GM08714 (cell line): ENCODE measurements at regions not wholly inside any gene's neighbourhood (a gene's known extent, or its start where the extent isn't known, plus 50 kb on each side); places are given as distances from the start of the nearest gene placed in this dataset.

Experiments used
- H3K4me3 ChIP-seq: fragments of 200-500 bp; sonication (Bioruptor generic); 2 replicates; pipeline ENCODE4 v1.5.1; 2014; ENCODE audit warnings: mild to moderate bottlenecking, low read length, inconsistent platforms
- ZNF274 ChIP-seq: IDR thresholded peaks from 2 replicates; pipeline ENCODE4 v1.6.1; 2012; ENCODE audit warnings: mild to moderate bottlenecking, low read depth, low read length

GRCh38 chr11:127195501-127196120, 195.0 kb upstream of the KIRREL3 start:
- TF ChIP-seq ZNF274: no peak
- no peak overlapping the region for H3K4me3 ChIP-seq

GRCh38 chr11:127194521-127194920, 194.0 kb upstream of the KIRREL3 start:
- no peak overlapping the region for H3K4me3 ChIP-seq
- no peak for TF ChIP-seq ZNF274

- TF ChIP-seq ZNF274: no peak
- H3K4me3 ChIP-seq: no peak overlapping the region
Measured at GRCh38 chr11:127193950-127194349, 193.4 kb upstream of the KIRREL3 start.

- no peak overlapping the region for H3K4me3 ChIP-seq
- TF ChIP-seq ZNF274: no peak
Measured at GRCh38 chr11:127191689-127192088, 191.1 kb upstream of the KIRREL3 start.

- H3K4me3 ChIP-seq: no peak overlapping the region
- TF ChIP-seq ZNF274: no peak
Measured at GRCh38 chr11:127191261-127191660, 190.7 kb upstream of the KIRREL3 start.

- no peak overlapping the region for H3K4me3 ChIP-seq
- no peak for TF ChIP-seq ZNF274
Measured at GRCh38 chr11:127182586-127183203, 182.1 kb upstream of the KIRREL3 start.

GRCh38 chr11:127157225-127157624, 156.7 kb upstream of the KIRREL3 start:
- no peak for TF ChIP-seq ZNF274
- no peak overlapping the region for H3K4me3 ChIP-seq

- H3K4me3 ChIP-seq: no peak overlapping the region
- TF ChIP-seq ZNF274: no peak
Measured at GRCh38 chr11:127149410-127149809, 148.8 kb upstream of the KIRREL3 start.

- TF ChIP-seq ZNF274: no peak
- no peak overlapping the region for H3K4me3 ChIP-seq
Measured at GRCh38 chr11:127143251-127143650, 142.7 kb upstream of the KIRREL3 start.

GRCh38 chr11:127138613-127139012, 138.0 kb upstream of the KIRREL3 start:
- no peak for TF ChIP-seq ZNF274

GRCh38 chr11:127137771-127138280, 137.3 kb upstream of the KIRREL3 start:
- TF ChIP-seq ZNF274: no peak
- no peak overlapping the region for H3K4me3 ChIP-seq

More at GRCh38 chr11:127138613-127139012, 138.0 kb upstream of the KIRREL3 start:
- no peak overlapping the region for H3K4me3 ChIP-seq

GRCh38 chr11:127136438-127136837, 135.9 kb upstream of the KIRREL3 start:
- TF ChIP-seq ZNF274: no peak
- H3K4me3 ChIP-seq: no peak overlapping the region

GRCh38 chr11:127135256-127135655, 134.7 kb upstream of the KIRREL3 start:
- H3K4me3 ChIP-seq: no peak overlapping the region
- no peak for TF ChIP-seq ZNF274

- H3K4me3 ChIP-seq: no peak overlapping the region
- no peak for TF ChIP-seq ZNF274
Measured at GRCh38 chr11:127133061-127133460, 132.5 kb upstream of the KIRREL3 start.

GRCh38 chr11:127130321-127130720, 129.8 kb upstream of the KIRREL3 start:
- H3K4me3 ChIP-seq: no peak overlapping the region
- TF ChIP-seq ZNF274: no peak

GRCh38 chr11:127126986-127127385, 126.4 kb upstream of the KIRREL3 start:
- TF ChIP-seq ZNF274: no peak
- no peak overlapping the region for H3K4me3 ChIP-seq

GRCh38 chr11:127119356-127119755, 118.8 kb upstream of the KIRREL3 start:
- no peak for TF ChIP-seq ZNF274
- no peak overlapping the region for H3K4me3 ChIP-seq
